A673 (cell line): ENCODE measurements at regions not wholly inside any gene's neighbourhood (a gene's known extent, or its start where the extent isn't known, plus 50 kb on each side); places are given as distances from the start of the nearest gene placed in this dataset.
"Not testable (repeated sequence)": the region's sequence is repeated elsewhere in the genome, so short reads cannot be mapped to it uniquely, and the experiment has no call there.

ENCODE experiments used
- BruUV-seq: library from RNA; stranded (reverse); fragments of 400-500 nt; replicated peaks from 2 replicates; lab custom pipeline; 2021; lab: Mats Ljungman, UMichigan
- CTCF ChIA-PET: fragments of 300-600 bp; sonication (Branson Sonifier 250); formaldehyde crosslinking; loops from one replicate; lab custom pipeline; 2022; ENCODE audit warnings: antibody characterized with exemption; lab: Charles Lee
- POLR2A ChIA-PET: fragments of 300-600 bp; sonication (Branson Sonifier 250); formaldehyde crosslinking; loops from one replicate; lab custom pipeline; 2022; ENCODE audit warnings: antibody characterized with exemption; ENCODE audit not compliant: low non-redundant PET; lab: Charles Lee
- DNase-seq: peaks from one replicate; pipeline ENCODE4 v3.0.0-alpha.2; 2015; ENCODE audit warnings: low spot score
- H3K27ac ChIP-seq: fragments of 200-600 bp; sonication (generic); 2 replicates; pipeline ENCODE4 v1.5.1; 2016; ENCODE audit warnings: mixed run types, low read depth, mild to moderate bottlenecking, mixed read lengths, antibody characterized with exemption, low read length; ENCODE audit not compliant: poor library complexity, severe bottlenecking
- H3K27me3 ChIP-seq: fragments of 200-600 bp; sonication (generic); replicated peaks from 2 replicates; pipeline ENCODE4 v1.6.1; 2017; ENCODE audit warnings: mixed run types, low read depth, mild to moderate bottlenecking, mixed read lengths, antibody characterized with exemption, low read length; ENCODE audit not compliant: insufficient read depth, poor library complexity
- H3K36me3 ChIP-seq: fragments of 200-600 bp; sonication (generic); 2 replicates; pipeline ENCODE4 v1.6.1; 2016; ENCODE audit warnings: mixed run types, mild to moderate bottlenecking, mixed read lengths, antibody characterized with exemption, low read length; ENCODE audit not compliant: insufficient read depth, poor library complexity, severe bottlenecking
- H3K4me1 ChIP-seq: fragments of 200-600 bp; sonication (generic); 2 replicates; pipeline ENCODE4 v1.6.1; 2017; ENCODE audit warnings: mixed run types, mild to moderate bottlenecking, mixed read lengths, antibody characterized with exemption, low read length; ENCODE audit not compliant: insufficient read depth, poor library complexity, severe bottlenecking
- H3K4me3 ChIP-seq: fragments of 200-600 bp; sonication (generic); 2 replicates; pipeline ENCODE4 v1.5.1; 2016; ENCODE audit warnings: low read depth, mixed run types, mild to moderate bottlenecking, mixed read lengths, low read length; ENCODE audit not compliant: poor library complexity, severe bottlenecking
- H3K9me3 ChIP-seq: fragments of 200-600 bp; sonication (generic); 2 replicates; pipeline ENCODE4 v1.6.1; 2016; ENCODE audit warnings: mixed run types, low read depth, mild to moderate bottlenecking, mixed read lengths, antibody characterized with exemption, low read length; ENCODE audit not compliant: poor library complexity, severe bottlenecking
- CTCF ChIP-seq: fragments of 300-800, 200-600 bp; sonication (generic); conservative IDR thresholded peaks from 2 replicates; pipeline ENCODE4 v1.5.1; 2017; ENCODE audit warnings: low read depth, mild to moderate bottlenecking, antibody characterized with exemption, low read length, moderate library complexity, mixed read lengths
- EZH2 ChIP-seq: fragments of 200-600 bp; sonication (generic); IDR thresholded peaks from 2 replicates; pipeline ENCODE4 v1.6.1; 2017; ENCODE audit warnings: borderline replicate concordance, low read depth, mild to moderate bottlenecking, mixed read lengths, antibody characterized with exemption, low read length; ENCODE audit not compliant: poor library complexity, severe bottlenecking
- intact Hi-C: fragments of 100-400 bp; cut with micrococcal nuclease; formaldehyde crosslinking; loops from one replicate; pipeline ENCODE4 v1.10.0; 2022; ENCODE audit not compliant: unreplicated experiment

- no TSS peak for BruUV-seq
These were observed 795.1 kb upstream of the DDX18 start for GRCh38 chr2:117019357-117019756.

GRCh38 chr2:117027646-117028045 is 786.8 kb upstream of the DDX18 start:
- intact Hi-C loops = no loop called here
- H3K36me3 ChIP-seq = no peaks in the 10 kb centered on the region
- TF ChIP-seq CTCF (no peak), EZH2 (no peak)
- DNase-seq = no peak
- CTCF ChIA-PET = no interaction called here
- H3K27ac ChIP-seq = no peak overlapping the region
- POLR2A ChIA-PET = no interaction called here
- BruUV-seq = no TSS peak
- H3K27me3 ChIP-seq = no peaks in the 10 kb centered on the region
- no peak overlapping the region for H3K4me3 ChIP-seq
- peaks cover 7% of the 10 kb centered on the region for H3K9me3 ChIP-seq
- no peaks in the 10 kb centered on the region for H3K4me1 ChIP-seq

More at GRCh38 chr2:117019357-117019756, 795.1 kb upstream of the DDX18 start:
- Histone ChIP-seq H3K4me3 (no peak overlapping the region), H3K4me1 (no peaks in the 10 kb centered on the region), H3K36me3 (no peaks in the 10 kb centered on the region), H3K27ac (no peak overlapping the region), H3K9me3 (no peaks in the 10 kb centered on the region), H3K27me3 (no peaks in the 10 kb centered on the region)
- no peak for TF ChIP-seq CTCF
- TF ChIP-seq EZH2 = no peak
- ChIA-PET CTCF (no interaction called here), POLR2A (no interaction called here)
- no peak for DNase-seq
- intact Hi-C loops = no loop called here

- BruUV-seq, intact Hi-C loops, H3K4me3 ChIP-seq, H3K4me1 ChIP-seq, H3K36me3 ChIP-seq, POLR2A ChIA-PET, H3K27ac ChIP-seq, H3K27me3 ChIP-seq, CTCF ChIA-PET, DNase-seq: not testable (repeated sequence)
- H3K9me3 ChIP-seq = peaks cover 12% of the 10 kb centered on the region
These were observed 785.8 kb upstream of the DDX18 start for GRCh38 chr2:117028708-117029107.

- no peak for DNase-seq
- H3K27me3 ChIP-seq = no peaks in the 10 kb centered on the region
- no TSS peak for BruUV-seq
- ChIA-PET POLR2A (no interaction called here), CTCF (no interaction called here)
- TF ChIP-seq CTCF = no peak
- TF ChIP-seq EZH2 = no peak
- peaks cover 10% of the 10 kb centered on the region for H3K9me3 ChIP-seq
- no peak overlapping the region for H3K4me3 ChIP-seq
- intact Hi-C loops = no loop called here
- no peaks in the 10 kb centered on the region for H3K4me1 ChIP-seq
- H3K36me3 ChIP-seq = no peaks in the 10 kb centered on the region
- no peak overlapping the region for H3K27ac ChIP-seq
These were observed 758.8 kb upstream of the DDX18 start for GRCh38 chr2:117055499-117056375.
